Mesendoderm (in vitro differentiated cells): ENCODE measurements at regions not wholly inside any gene's neighbourhood (a gene's known extent, or its start where the extent isn't known, plus 50 kb on each side); places are given as distances from the start of the nearest gene placed in this dataset.

ENCODE experiments used
- DNase-seq: peaks from one replicate; pipeline ENCODE4 v3.0.0; 2013
- H2AK5ac ChIP-seq: 2 replicates; pipeline ENCODE4 v1.6.1; 2013; ENCODE audit warnings: low read length, inconsistent platforms
- H2BK120ac ChIP-seq: 2 replicates; pipeline ENCODE4 v1.6.1; 2013; ENCODE audit warnings: low read depth, mild to moderate bottlenecking, low read length, moderate library complexity, mixed read lengths
- H2BK15ac ChIP-seq: replicated peaks from 2 replicates; pipeline ENCODE4 v1.6.1; 2013; ENCODE audit warnings: low read depth, mild to moderate bottlenecking, moderate library complexity
- H2BK5ac ChIP-seq: 2 replicates; pipeline ENCODE4 v1.6.1; 2013; ENCODE audit warnings: low read length, inconsistent platforms
- H3K18ac ChIP-seq: 2 replicates; pipeline ENCODE4 v1.6.1; 2013; ENCODE audit warnings: mild to moderate bottlenecking, low read length, mixed read lengths
- H3K23ac ChIP-seq: one replicate; pipeline ENCODE4 v1.6.1; 2013; ENCODE audit warnings: low read length
- H3K27ac ChIP-seq: 2 replicates; pipeline ENCODE4 v1.5.1; 2013; ENCODE audit warnings: low read depth, mild to moderate bottlenecking, inconsistent platforms, low read length, moderate library complexity
- H3K27me3 ChIP-seq: 2 replicates; pipeline ENCODE4 v1.6.1; 2013; ENCODE audit warnings: low read length, control low read depth, mild to moderate bottlenecking, inconsistent platforms; ENCODE audit not compliant: insufficient read depth, poor library complexity
- H3K36me3 ChIP-seq: 2 replicates; pipeline ENCODE4 v1.6.1; 2013; ENCODE audit warnings: low read length, inconsistent platforms; ENCODE audit not compliant: control insufficient read depth, insufficient read depth
- H3K4ac ChIP-seq: one replicate; pipeline ENCODE4 v1.6.1; 2013; ENCODE audit warnings: low read depth, mild to moderate bottlenecking, low read length, moderate library complexity
- H3K4me1 ChIP-seq: 2 replicates; pipeline ENCODE4 v1.6.1; 2013; ENCODE audit warnings: low read depth, low read length, inconsistent platforms; ENCODE audit not compliant: control insufficient read depth
- H3K4me2 ChIP-seq: 2 replicates; pipeline ENCODE4 v1.6.1; 2013; ENCODE audit warnings: low read length
- H3K4me3 ChIP-seq: 2 replicates; pipeline ENCODE4 v1.5.1; 2013; ENCODE audit warnings: mild to moderate bottlenecking, low read length
- H3K56ac ChIP-seq: one replicate; pipeline ENCODE4 v1.6.1; 2013; ENCODE audit warnings: low read length
- H3K79me1 ChIP-seq: 2 replicates; pipeline ENCODE4 v1.6.1; 2013; ENCODE audit warnings: low read length, inconsistent platforms
- H3K79me2 ChIP-seq: 2 replicates; pipeline ENCODE4 v1.6.1; 2013; ENCODE audit warnings: mild to moderate bottlenecking, low read length; ENCODE audit not compliant: control insufficient read depth, insufficient read depth
- H3K9ac ChIP-seq: 2 replicates; pipeline ENCODE4 v1.6.1; 2013; ENCODE audit warnings: low read length, inconsistent platforms
- H4K5ac ChIP-seq: one replicate; pipeline ENCODE4 v1.6.1; 2013; ENCODE audit warnings: low read length
- H4K8ac ChIP-seq: one replicate; pipeline ENCODE4 v1.6.1; 2013; ENCODE audit warnings: low read depth, mild to moderate bottlenecking, control low read depth, low read length, moderate library complexity
- whole genome bisulfite sequencing: extraction: QIAGEN DNeasy Blood & Tissue Kit; methylation state at CpG from one replicate; pipeline ENCODE4 v1.1.7; 2013; ENCODE audit warnings: low lambda C conversion rate, missing lambda C conversion rate; ENCODE audit not compliant: insufficient coverage; ENCODE audit errors: extremely low coverage; 5-methylcytosine and 5-hydroxymethylcytosine counted together

DNA sequence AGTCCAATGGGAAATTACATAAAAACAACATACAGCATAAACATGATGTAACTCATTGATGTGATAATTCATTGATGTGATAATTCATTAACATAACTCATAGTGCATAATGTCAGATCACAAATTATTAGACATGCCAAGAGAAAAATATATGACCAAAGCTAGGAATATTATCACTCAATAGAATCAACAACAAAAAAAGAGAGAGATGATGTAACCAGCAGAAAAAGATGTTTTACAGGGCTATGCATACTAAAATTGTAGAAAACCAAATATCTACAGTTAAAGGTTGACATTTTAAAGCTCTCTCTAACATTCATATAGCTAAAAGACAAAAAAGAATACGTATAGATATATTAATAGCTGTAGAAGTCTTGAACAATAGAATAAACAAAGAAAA lies 1067.2 kb upstream of the ADGRB3 start:
- Histone ChIP-seq H3K56ac (no peak overlapping the region), H2AK5ac (no peak overlapping the region), H3K27ac (no peak overlapping the region), H3K9ac (no peak overlapping the region), H3K23ac (no peak overlapping the region), H3K36me3 (no peaks in the 10 kb centered on the region), H3K79me2 (no peaks in the 10 kb centered on the region), H2BK15ac (no peak overlapping the region), H2BK5ac (no peak overlapping the region), H3K4me3 (no peak overlapping the region), H3K79me1 (no peaks in the 10 kb centered on the region), H3K4me2 (no peak overlapping the region), H3K4ac (no peak overlapping the region), H3K4me1 (no peaks in the 10 kb centered on the region), H3K18ac (no peak overlapping the region), H4K8ac (no peak overlapping the region), H3K27me3 (no peaks in the 10 kb centered on the region), H2BK120ac (no peak overlapping the region), H4K5ac (no peak overlapping the region)
- no peak for DNase-seq
- WGBS: no CpG with 5 or more reads among the region's 1 CpG

DNA sequence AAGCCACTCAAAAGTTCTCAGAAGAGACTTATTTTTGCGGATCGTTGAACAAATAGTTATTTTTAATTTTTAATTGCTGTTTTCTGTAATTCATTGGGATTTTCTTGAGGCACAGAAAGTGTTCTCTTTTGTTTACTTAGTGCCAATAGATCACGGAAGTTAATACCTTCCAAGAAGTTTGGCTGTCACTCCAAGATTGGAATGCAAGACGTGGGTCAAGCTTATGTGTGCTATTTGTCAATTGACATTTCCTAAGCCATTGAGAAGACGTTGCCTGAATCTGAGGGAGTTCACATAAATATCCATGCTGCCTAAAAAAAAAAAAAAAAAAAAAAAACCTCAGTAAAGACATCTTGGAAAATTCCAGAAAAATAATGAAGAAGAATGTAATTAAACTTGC lies 1071.4 kb upstream of the ADGRB3 start:
- Histone ChIP-seq H3K4ac (no peak overlapping the region), H3K79me2 (no peaks in the 10 kb centered on the region), H2BK5ac (no peak overlapping the region), H4K8ac (no peak overlapping the region), H3K79me1 (no peaks in the 10 kb centered on the region), H3K4me1 (no peaks in the 10 kb centered on the region), H3K23ac (no peak overlapping the region), H2AK5ac (no peak overlapping the region), H3K27ac (no peak overlapping the region), H3K9ac (no peak overlapping the region), H3K56ac (no peak overlapping the region), H4K5ac (no peak overlapping the region), H3K4me2 (no peak overlapping the region), H3K18ac (no peak overlapping the region), H3K4me3 (no peak overlapping the region), H2BK120ac (no peak overlapping the region), H3K27me3 (no peaks in the 10 kb centered on the region), H3K36me3 (no peaks in the 10 kb centered on the region), H2BK15ac (no peak overlapping the region)
- no peak for DNase-seq
- no CpG with 5 or more reads among the region's 5 CpGs for WGBS

DNA sequence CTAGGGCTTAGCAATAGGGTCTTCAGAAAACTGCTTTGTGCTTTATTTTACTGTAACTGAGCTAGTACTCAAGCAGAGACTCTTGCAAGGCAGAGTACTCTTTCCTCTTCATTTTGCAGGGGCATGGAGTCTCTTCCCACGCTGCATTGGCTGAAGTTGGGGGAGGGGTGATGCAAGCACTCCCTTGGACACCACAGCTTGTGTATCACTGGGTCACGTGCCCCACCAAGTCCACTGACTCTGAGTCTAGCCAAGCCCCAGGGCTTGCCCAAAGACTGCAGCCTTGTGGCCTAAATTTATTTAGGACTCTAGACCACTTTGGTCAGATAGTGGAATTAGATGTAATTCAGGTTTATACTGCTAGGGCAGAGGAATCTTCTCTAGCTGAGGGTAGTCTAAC lies 1075.0 kb upstream of the ADGRB3 start:
- Histone ChIP-seq H3K36me3 (no peaks in the 10 kb centered on the region), H2BK5ac (no peak overlapping the region), H4K5ac (no peak overlapping the region), H2BK120ac (no peak overlapping the region), H3K4me3 (no peak overlapping the region), H3K23ac (no peak overlapping the region), H3K79me1 (no peaks in the 10 kb centered on the region), H3K27me3 (no peaks in the 10 kb centered on the region), H3K4me2 (no peak overlapping the region), H3K9ac (no peak overlapping the region), H3K4ac (no peak overlapping the region), H3K27ac (no peak overlapping the region), H4K8ac (no peak overlapping the region), H3K4me1 (no peaks in the 10 kb centered on the region), H3K79me2 (no peaks in the 10 kb centered on the region), H3K56ac (no peak overlapping the region), H3K18ac (no peak overlapping the region), H2BK15ac (no peak overlapping the region), H2AK5ac (no peak overlapping the region)
- no peak for DNase-seq
- no CpG with 5 or more reads among the region's 2 CpGs for WGBS

DNA sequence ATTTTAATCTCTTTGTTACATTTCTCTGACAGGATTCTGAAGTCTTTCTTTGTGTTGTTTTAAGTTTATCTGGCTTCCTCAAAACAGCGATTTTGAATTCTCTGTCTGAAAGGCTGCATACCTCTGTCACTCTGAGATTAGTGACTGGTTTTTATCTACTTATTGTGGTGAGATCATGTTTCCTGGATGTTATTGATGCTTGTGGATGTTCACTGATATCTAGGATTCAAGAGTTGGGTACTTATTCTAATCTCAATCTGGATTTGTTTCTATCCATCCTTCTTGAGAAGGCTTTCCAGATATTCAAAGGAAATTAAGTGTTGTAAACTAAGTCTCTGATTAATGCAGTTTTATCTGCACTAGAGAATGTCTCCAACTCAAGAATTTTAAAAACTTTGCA lies 1076.1 kb upstream of the ADGRB3 start:
- Histone ChIP-seq H3K27ac (no peak overlapping the region), H3K27me3 (no peaks in the 10 kb centered on the region), H3K79me2 (no peaks in the 10 kb centered on the region)

DNA sequence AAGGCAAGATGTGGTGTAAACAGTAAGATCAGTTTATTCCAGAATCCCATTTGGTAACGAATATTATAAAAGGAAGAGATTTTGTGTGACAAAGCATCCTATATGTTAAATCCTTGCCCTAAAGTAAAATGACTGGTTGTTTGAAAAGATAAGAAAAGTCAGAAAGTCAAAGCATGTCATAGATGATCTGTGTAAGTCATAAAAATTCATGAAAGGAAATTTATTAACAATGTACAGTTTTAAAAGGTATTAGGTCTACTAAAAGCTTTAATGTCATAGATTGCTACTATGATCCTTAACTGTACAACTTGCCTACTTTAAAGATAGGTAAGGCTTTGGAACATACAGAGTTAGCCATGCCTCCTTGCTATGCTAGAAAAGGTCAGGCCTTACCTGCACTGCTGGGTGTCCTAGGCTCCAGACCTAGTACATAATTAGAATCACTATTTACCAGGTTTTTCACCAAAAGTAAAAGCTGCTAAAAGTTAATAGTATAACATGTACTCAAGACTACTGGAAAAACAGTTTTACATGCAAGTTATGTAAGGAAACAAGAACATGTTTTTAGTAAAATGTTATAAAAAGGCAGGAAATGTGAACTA lies 1090.1 kb upstream of the ADGRB3 start:
- H3K27ac ChIP-seq: no peak overlapping the region
- H4K8ac ChIP-seq: no peak overlapping the region
- H3K36me3 ChIP-seq: no peaks in the 10 kb centered on the region
- WGBS: no CpG with 5 or more reads among the region's 1 CpG
- H3K4me3 ChIP-seq: no peak overlapping the region
- H2BK120ac ChIP-seq: no peak overlapping the region
- no peak overlapping the region for H3K18ac ChIP-seq
- H3K4me2 ChIP-seq: no peak overlapping the region
- H3K4me1 ChIP-seq: no peaks in the 10 kb centered on the region
- peak; percentile 32 for DNase-seq
- no peak overlapping the region for H3K56ac ChIP-seq
- H4K5ac ChIP-seq: no peak overlapping the region
- H2BK15ac ChIP-seq: no peak overlapping the region
- no peak overlapping the region for H3K23ac ChIP-seq
- H3K79me2 ChIP-seq: no peaks in the 10 kb centered on the region
- H3K4ac ChIP-seq: no peak overlapping the region
- no peak overlapping the region for H2BK5ac ChIP-seq
- H3K9ac ChIP-seq: no peak overlapping the region
- H3K27me3 ChIP-seq: no peaks in the 10 kb centered on the region
- no peak overlapping the region for H2AK5ac ChIP-seq
- H3K79me1 ChIP-seq: no peaks in the 10 kb centered on the region

More for the DNA sequence above, 1076.1 kb upstream of the ADGRB3 start:
- no peak overlapping the region for H4K5ac ChIP-seq
- no peak overlapping the region for H3K23ac ChIP-seq
- no peak overlapping the region for H3K56ac ChIP-seq
- peak overlapping the region; percentile 16 for H3K4ac ChIP-seq
- H3K18ac ChIP-seq: no peak overlapping the region
- no peak overlapping the region for H3K4me3 ChIP-seq
- WGBS: no CpG with 5 or more reads among the region's 1 CpG
- no peaks in the 10 kb centered on the region for H3K36me3 ChIP-seq
- no peak overlapping the region for H4K8ac ChIP-seq
- H3K79me1 ChIP-seq: no peaks in the 10 kb centered on the region
- DNase-seq: no peak
- no peak overlapping the region for H2BK5ac ChIP-seq
- H3K9ac ChIP-seq: no peak overlapping the region
- H3K4me1 ChIP-seq: no peaks in the 10 kb centered on the region
- no peak overlapping the region for H2BK120ac ChIP-seq
- no peak overlapping the region for H2BK15ac ChIP-seq
- H3K4me2 ChIP-seq: no peak overlapping the region
- H2AK5ac ChIP-seq: no peak overlapping the region

DNA sequence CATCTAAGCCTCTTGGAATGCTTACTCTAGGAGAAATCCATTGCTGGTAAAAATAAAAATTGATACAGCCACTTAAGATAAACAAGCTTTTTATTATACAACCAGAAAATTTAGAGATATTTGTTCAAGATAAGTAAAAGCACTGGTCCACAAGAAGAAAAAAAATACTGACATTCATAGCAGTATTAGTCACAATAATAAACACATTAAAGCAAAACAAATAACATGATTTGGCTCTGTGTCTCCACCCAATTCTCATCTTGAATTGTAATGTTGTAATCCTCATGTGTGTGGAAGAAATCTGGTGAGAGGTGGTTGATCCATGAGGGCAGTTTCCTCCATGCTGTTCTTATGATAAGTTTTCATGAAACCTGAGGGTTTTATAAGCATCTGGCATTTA lies 1093.5 kb upstream of the ADGRB3 start:
- Histone ChIP-seq H2BK15ac (no peak overlapping the region), H3K4me2 (no peak overlapping the region), H3K27ac (no peak overlapping the region), H3K18ac (no peak overlapping the region), H2BK120ac (no peak overlapping the region), H4K8ac (no peak overlapping the region), H3K23ac (no peak overlapping the region), H4K5ac (no peak overlapping the region), H3K27me3 (no peaks in the 10 kb centered on the region), H3K36me3 (no peaks in the 10 kb centered on the region), H3K79me2 (no peaks in the 10 kb centered on the region), H3K4ac (no peak overlapping the region), H2BK5ac (no peak overlapping the region), H3K9ac (no peak overlapping the region), H3K4me3 (no peak overlapping the region), H3K79me1 (no peaks in the 10 kb centered on the region), H2AK5ac (no peak overlapping the region), H3K56ac (no peak overlapping the region), H3K4me1 (no peaks in the 10 kb centered on the region)
- no peak for DNase-seq
